HG03135 (cell line): ENCODE measurements at regions not wholly inside any gene's neighbourhood (a gene's known extent, or its start where the extent isn't known, plus 50 kb on each side); places are given as distances from the start of the nearest gene placed in this dataset.
"Not testable (repeated sequence)": the region's sequence is repeated elsewhere in the genome, so short reads cannot be mapped to it uniquely, and the experiment has no call there.

ENCODE experiments used
- ATAC-seq: cut with Tn5 transposase; IDR thresholded peaks from one replicate; pipeline ENCODE4 v1.9.1; 2021; ENCODE audit warnings: mild to moderate bottlenecking, moderate library complexity; ENCODE audit not compliant: unreplicated experiment

GRCh38 chr2:53610260-53610659 is 157.3 kb upstream of the CHAC2 start:
- ATAC-seq, result no peak

GRCh38 chr2:53609551-53609950 is 158.1 kb upstream of the CHAC2 start:
- ATAC-seq, result no peak

DNA sequence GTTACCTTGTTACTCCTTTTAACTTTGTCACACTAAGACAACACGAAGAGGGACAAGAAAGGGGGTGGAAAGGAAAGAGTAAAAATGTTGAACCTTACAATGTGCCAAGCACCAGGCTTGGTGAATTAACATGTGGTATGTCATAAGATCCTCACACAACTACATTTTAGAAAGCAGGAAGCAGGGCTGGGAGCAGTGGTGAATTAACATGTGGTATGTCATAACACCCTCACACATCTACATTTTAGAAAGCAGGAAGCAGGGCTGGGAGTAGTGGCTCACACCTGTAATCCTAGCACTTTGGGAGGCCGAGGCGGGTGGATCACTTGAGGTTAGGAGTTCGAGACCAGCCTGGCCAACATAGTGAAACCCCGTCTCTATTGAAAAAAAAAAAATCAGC is 159.3 kb upstream of the CHAC2 start:
- no peak for ATAC-seq

DNA sequence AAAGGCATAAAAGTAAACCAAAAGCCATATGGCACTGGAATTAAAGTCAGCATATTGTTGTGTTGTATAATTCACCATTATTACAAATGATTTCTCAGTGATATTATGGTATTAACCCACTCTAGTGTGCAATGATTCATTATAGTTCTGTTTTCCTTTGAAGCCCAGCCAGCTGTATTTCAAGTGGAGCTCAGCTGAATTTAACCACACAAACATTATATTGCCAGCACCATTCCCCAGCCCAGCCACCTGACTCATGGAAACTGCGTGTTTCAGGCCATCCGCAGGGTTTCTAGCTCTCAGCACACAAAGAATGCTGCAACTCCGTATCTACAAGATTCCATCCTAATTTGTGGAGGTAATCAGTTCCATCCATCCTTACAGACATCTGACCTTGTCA is 166.8 kb upstream of the CHAC2 start:
- no peak for ATAC-seq

DNA sequence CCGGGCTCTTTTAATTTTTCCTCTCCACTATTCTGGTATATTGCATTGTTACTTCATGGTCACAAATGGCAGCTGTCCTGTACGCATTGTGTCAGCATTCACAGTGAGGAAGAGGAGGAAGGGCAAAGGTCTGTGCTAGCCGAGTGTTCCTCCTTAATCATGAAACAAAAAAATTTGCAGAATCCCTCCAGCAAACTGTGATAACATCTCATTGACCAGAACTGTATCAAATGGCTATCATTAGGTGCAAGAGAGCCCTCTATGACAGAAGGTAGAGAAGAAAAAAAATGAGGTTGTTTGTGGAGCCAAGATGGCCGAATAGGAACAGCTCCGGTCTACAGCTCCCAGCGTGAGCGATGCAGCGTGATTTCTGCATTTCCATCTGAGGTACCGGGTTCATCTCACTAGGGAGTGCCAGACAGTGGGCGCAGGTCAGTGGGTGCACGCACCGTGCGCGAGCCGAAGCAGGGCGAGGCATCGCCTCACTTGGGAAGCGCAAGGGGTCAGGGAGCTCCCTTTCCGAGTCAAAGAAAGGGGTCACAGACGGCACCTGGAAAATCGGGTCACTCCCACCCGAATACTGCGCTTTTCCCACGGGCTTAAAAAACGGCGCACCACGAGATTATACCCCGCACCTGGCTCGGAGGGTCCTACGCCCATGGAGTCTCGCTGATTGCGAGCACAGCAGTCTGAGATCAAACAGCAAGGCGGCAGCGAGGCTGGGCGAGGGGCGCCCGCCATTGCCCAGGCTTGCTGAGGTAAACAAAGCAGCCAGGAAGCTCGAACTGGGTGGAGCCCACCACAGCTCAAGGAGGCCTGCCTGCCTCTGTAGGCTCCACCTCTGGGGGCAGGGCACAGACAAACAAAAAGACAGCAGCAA is 180.6 kb upstream of the CHAC2 start:
- ATAC-seq, result not testable (repeated sequence)

DNA sequence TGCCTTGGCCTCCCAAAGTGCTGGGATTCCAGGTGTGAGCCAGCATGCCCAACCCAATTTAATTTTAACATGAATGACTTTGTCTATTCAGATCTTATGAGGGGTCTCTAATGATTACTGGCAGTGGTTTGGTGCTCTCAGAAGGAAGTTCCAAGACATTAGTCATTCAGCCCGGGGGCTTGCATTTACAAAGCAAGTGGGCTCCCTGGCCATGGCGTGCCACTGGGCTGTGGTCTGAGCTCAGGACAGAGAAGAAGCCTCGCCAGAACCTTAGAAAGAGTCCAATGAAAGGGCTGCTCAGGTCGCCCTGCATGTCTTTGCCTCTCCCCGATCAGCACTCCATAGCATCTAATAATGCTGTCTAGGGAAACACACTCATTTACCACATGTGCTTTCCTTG is 182.6 kb upstream of the CHAC2 start:
- ATAC-seq, result no peak

- ATAC-seq, result no peak
Observed at GRCh38 chr2:53583583-53583982, 184.0 kb upstream of the CHAC2 start.

GRCh38 chr2:53582556-53582955 is 185.0 kb upstream of the CHAC2 start:
- ATAC-seq, result no peak

DNA sequence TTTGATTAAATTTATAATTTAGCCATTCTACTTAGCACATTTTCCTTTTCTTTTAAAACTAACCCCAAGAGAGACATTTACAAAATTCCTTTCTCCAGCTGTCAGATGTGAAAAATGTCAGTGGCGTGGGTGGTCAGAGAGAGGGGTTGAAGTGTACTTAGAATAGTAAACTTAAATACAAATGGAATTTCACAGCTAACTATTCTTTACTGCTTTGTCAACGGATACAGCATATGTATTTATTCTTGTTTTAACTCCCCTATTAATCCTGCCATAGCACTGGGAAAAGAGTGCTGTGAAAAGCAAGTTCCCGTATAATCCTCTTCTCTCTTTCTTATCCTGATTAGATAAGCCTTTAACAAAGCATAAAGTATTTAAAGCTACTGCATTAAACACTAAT is 191.4 kb upstream of the CHAC2 start:
- ATAC-seq, result no peak

DNA sequence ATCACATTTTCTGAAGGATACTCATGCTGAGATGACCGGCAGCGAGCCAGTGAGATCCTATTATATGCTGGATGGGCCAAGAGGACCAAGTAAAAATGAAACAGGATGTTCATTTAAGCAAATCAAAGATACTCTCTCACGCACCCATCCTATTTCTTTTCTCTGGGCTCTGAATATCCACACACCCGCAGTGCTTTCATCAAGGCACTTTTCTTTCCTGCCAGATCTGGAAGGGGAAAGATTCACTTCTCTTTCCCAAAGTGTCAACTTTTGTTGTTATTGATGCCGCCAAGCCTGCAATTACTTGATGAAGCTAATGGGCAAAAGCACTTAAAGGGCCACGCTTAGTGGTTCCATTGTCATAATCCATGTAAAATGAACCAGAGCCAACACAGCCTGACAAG is 191.9 kb upstream of the CHAC2 start:
- no peak for ATAC-seq

GRCh38 chr2:53572696-53573095 is 194.9 kb upstream of the CHAC2 start:
- ATAC-seq, result no peak

GRCh38 chr2:53569957-53570727 is 197.5 kb upstream of the CHAC2 start:
- ATAC-seq, result no peak

GRCh38 chr2:53568469-53568868 is 199.1 kb upstream of the CHAC2 start:
- ATAC-seq, result no peak

DNA sequence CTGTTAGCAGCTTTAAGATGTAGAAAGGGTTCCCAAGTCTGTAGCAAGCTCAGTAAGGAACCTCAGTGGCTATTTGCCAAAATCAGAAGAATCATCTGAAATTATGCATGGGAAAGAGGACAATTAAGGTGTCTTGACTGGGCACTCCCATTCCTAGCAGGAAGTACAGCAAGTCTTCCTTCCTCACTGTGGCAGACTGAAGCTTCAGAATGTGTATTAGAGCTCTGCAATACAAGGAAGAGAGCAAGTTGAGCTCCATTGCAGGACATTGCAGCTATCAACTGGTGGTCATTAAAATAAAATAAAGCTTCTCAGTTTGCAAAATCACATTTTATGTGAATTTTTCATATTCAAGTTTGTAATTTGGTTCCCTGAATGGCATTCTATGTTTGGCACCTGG is 200.5 kb upstream of the CHAC2 start:
- ATAC-seq, result no peak

- no peak for ATAC-seq
Observed at GRCh38 chr2:53562407-53562806, 205.2 kb upstream of the CHAC2 start.

GRCh38 chr2:53561155-53561554 is 206.4 kb upstream of the CHAC2 start:
- ATAC-seq, result no peak

DNA sequence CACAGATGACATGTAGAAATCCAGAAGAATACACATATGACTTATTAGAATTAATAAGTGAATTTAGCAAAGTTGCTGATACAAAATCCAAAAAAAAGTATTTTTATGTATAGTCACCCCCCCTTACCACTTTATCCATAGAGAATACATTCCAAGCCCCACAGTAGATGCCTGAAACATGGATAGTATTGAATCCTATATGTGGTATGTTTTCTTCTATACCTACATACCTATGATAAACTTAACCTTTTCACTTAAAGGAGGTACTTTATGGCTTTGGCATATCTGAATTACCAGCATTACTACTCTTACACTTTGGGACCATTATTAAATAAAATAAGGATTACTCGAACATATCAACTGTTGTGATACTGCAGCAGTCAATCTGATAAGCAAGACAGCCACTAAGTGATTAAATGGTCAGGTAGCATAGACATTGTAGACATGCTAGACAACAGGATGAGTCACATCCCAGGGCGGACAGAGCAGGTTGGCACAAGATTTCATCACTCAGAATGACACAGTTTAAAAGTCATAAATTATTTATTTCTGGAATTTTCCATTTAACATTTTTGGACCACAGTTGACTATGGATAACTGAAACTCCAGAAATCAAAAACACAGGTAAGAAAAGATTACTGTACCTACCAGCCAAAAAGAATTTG is 208.2 kb upstream of the CHAC2 start:
- ATAC-seq, result no peak

- no peak for ATAC-seq
Observed at GRCh38 chr2:53558867-53559266, 208.7 kb upstream of the CHAC2 start.

DNA sequence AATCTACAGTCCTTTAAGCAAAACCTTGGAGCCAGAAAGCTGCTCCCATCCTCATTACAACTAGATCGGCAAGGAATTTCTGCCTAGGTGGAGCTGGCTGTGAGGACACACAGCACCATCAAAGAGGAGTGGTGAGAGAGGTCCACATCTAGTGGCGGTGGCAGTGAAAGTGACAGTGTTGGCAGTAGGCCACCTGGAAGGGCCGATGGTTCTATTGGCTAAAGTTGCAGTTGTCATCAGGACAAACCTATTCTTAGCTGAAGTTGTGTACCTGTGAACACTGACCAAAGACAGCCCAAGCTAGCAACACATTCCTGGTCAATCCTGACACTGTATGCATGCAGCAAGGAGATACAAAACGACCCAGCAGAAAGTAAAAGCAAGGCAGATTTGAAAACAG is 218.1 kb upstream of the CHAC2 start:
- no peak for ATAC-seq

DNA sequence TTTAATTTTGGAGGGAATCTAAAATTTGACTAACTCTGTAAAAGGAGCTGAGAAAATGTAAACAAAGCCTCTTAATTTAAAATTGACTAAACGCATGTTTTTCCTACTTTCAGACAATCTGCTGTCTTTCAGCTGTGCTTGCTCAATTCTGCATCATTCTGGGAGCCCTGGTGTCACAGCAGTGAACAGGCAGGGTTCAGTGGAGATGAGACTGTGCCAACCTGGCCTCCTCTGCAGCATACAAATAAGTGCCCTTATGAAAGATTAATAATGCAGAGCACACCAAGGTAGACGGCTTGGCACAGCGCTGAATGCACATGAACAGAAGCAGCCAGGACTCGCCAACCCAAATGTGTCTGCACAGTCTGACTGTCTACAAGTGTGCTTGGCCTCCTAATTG is 222.0 kb upstream of the CHAC2 start:
- no peak for ATAC-seq

- ATAC-seq, result no peak
Observed at GRCh38 chr2:53544871-53545558, 222.6 kb upstream of the CHAC2 start.
